ENCODE measurements at regions not wholly inside any gene's neighbourhood (a gene's known extent, or its start where the extent isn't known, plus 50 kb on each side); places are given as distances from the start of the nearest gene placed in this dataset.

- no peak for DNase-seq
- H3K27me3 ChIP-seq = no peaks in the 10 kb centered on the region
- no peak for ATAC-seq
- no peaks in the 10 kb centered on the region for H3K4me1 ChIP-seq
- no peak for TF ChIP-seq CTCF (IDR thresholded peaks at IDR 0.05 in 4 of 5, conservative IDR thresholded peaks at IDR 0.05 in 1 of 5)
- TF ChIP-seq POLR2A (IDR thresholded peaks at IDR 0.05) = no peak
- H3K4me3 ChIP-seq = no peak overlapping the region
- in situ Hi-C loops (cut with MboI; ENCODE audit: low sequenced_read_pairs in 4 of 4) (no loop called here), intact Hi-C loops (cut with DNase I; ENCODE audit: low total_unique reads) (no loop called here)
- no peaks in the 10 kb centered on the region for H3K36me3 ChIP-seq
- no peak overlapping the region for H3K27ac ChIP-seq
- no peaks in the 10 kb centered on the region for H3K9me3 ChIP-seq
Observed at GRCh38 chr4:119894650-119895208, 171.9 kb downstream of the MAD2L1 start.

- no peaks in the 10 kb centered on the region for H3K36me3 ChIP-seq
- DNase-seq (no peak), ATAC-seq (no peak)
- intact Hi-C loops (cut with DNase I; ENCODE audit: low total_unique reads) (no loop called here), in situ Hi-C loops (cut with MboI; ENCODE audit: low sequenced_read_pairs in 4 of 4) (no loop called here)
- H3K27me3 ChIP-seq = no peaks in the 10 kb centered on the region
- TF ChIP-seq POLR2A (IDR thresholded peaks at IDR 0.05) (no peak), CTCF (IDR thresholded peaks at IDR 0.05 in 4 of 5, conservative IDR thresholded peaks at IDR 0.05 in 1 of 5) (no peak)
- no peaks in the 10 kb centered on the region for H3K9me3 ChIP-seq
- H3K4me3 ChIP-seq = no peak overlapping the region
- no peak overlapping the region for H3K27ac ChIP-seq
- H3K4me1 ChIP-seq = no peaks in the 10 kb centered on the region
Observed at GRCh38 chr4:119873794-119874325, 192.8 kb downstream of the MAD2L1 start.

- H3K4me3 ChIP-seq = no peak overlapping the region
- H3K9me3 ChIP-seq = no peaks in the 10 kb centered on the region
- no peak for TF ChIP-seq CTCF (IDR thresholded peaks at IDR 0.05 in 4 of 5, conservative IDR thresholded peaks at IDR 0.05 in 1 of 5)
- TF ChIP-seq POLR2A (IDR thresholded peaks at IDR 0.05) = no peak
- H3K4me1 ChIP-seq = no peaks in the 10 kb centered on the region
- DNase-seq = no peak
- H3K27me3 ChIP-seq = no peaks in the 10 kb centered on the region
- H3K36me3 ChIP-seq = no peaks in the 10 kb centered on the region
- intact Hi-C loops (cut with DNase I; ENCODE audit: low total_unique reads) = no loop called here
- no peak for ATAC-seq
- H3K27ac ChIP-seq = no peak overlapping the region
- in situ Hi-C loops (cut with MboI; ENCODE audit: low sequenced_read_pairs in 4 of 4) = no loop called here
Observed at GRCh38 chr4:119873132-119873531, 193.5 kb downstream of the MAD2L1 start.

- Histone ChIP-seq H3K9me3 (no peaks in the 10 kb centered on the region), H3K27me3 (no peaks in the 10 kb centered on the region), H3K4me1 (no peaks in the 10 kb centered on the region), H3K4me3 (no peak overlapping the region), H3K27ac (no peak overlapping the region), H3K36me3 (no peaks in the 10 kb centered on the region)
- TF ChIP-seq POLR2A (IDR thresholded peaks at IDR 0.05) (no peak), CTCF (IDR thresholded peaks at IDR 0.05 in 4 of 5, conservative IDR thresholded peaks at IDR 0.05 in 1 of 5) (no peak)
- in situ Hi-C loops (cut with MboI; ENCODE audit: low sequenced_read_pairs in 4 of 4) (no loop called here), intact Hi-C loops (cut with DNase I; ENCODE audit: low total_unique reads) (no loop called here)
- DNase-seq = no peak
- ATAC-seq = no peak
Observed at GRCh38 chr4:119872371-119873016, 194.2 kb downstream of the MAD2L1 start.
